HG02885 (cell line): ENCODE measurements at regions not wholly inside any gene's neighbourhood (a gene's known extent, or its start where the extent isn't known, plus 50 kb on each side); places are given as distances from the start of the nearest gene placed in this dataset.

Experiments
- ATAC-seq: cut with Tn5 transposase; IDR thresholded peaks from one replicate; pipeline ENCODE4 v1.9.1; 2021; ENCODE audit warnings: mild to moderate bottlenecking; ENCODE audit not compliant: unreplicated experiment, poor library complexity

DNA sequence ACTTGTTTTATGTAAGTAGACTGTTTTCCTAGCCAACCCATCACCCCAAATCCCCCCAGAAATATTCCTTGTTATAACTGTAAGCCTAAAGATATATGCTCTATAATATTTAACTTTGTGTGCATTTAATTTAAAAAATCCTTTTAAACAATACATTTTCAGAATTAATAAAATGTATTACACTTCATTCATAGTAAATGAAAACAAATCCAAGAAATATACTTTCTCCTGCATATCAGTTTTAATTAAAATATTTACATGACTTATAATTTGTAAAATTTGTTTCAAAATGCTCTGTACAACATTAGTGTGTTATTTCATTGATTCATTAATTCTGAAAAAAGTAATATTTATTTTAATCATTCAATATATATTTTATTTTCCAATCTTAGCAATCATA lies 669.1 kb upstream of the PCDH20 start:
- ATAC-seq = no peak

DNA sequence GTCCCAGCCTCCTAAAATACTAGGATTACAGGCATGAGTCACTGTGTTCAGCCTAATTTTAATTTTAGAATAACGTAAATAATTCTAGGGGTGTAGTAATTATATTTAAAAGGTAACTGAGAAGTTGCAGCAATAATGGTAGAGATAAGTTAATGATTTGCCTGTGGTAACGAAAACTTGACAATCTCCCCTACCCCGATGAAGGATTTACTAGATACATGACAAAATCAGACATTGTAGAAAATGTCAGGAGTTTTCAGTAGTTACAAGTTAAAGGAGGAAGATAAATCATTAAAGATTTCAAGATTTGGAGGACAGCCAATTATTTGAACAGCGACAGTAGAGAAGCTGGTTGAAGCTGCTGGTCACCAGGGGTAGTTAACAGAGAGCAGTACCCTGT lies 652.2 kb upstream of the PCDH20 start:
- no peak for ATAC-seq

DNA sequence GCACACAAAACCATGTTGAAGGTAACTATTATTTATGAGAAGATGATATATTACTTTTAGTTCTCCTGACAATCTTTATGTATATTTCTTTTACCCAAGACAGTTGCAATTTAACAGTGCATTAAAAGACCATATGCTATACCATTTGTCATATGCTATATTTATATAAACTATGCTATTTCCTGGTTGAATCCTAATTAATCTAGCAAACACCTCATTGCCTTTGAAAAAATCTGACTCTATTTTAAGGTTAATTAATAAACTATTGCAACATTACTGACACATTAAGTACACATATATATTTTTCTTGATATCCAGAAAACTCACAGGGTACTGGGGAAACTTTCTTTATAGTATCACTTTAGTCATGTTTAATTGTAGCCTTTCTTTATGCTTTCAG lies 649.4 kb upstream of the PCDH20 start:
- ATAC-seq = no peak

GRCh38 chr13:62061751-62062150 lies 646.1 kb upstream of the PCDH20 start:
- ATAC-seq = no peak

GRCh38 chr13:62060570-62060969 lies 644.9 kb upstream of the PCDH20 start:
- no peak for ATAC-seq

- ATAC-seq = no peak
Measured at GRCh38 chr13:62057286-62057685, 641.6 kb upstream of the PCDH20 start.

DNA sequence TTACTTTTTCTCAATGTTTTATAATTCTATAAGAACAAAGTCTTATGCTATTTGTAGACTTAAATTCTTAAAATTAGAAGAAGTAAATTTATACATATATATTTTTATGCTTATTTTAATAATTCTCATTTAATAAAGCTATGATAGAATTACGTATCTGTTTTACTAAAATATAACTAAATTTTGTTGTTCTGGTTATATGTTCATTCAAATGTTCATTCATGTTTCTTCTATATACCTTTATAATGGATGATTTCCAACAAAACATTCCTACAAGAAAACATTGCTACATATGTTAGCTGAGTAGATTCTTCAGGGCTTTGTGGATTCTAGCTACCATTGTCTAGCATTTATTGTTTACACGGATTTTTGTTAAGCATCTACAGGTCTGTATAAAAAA lies 634.3 kb upstream of the PCDH20 start:
- ATAC-seq = no peak

GRCh38 chr13:62046512-62046911 lies 630.9 kb upstream of the PCDH20 start:
- no peak for ATAC-seq

DNA sequence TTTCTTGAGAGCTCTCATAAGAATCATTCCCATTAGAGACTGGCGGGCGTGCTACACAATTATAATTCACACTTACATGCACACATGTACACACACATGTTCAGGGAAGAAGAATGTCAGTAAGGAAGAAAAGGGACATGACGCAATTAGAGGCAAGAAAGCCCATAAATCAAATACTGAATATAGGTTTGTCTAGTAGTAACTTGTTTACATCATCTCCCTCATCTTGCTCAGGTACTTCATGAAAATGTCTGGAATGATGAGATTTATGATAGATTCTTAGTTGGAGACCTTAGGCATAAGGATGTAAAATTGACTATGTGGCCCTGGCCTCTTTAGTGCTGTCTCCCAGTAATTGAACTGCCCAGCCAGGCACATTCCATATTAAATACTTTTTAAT lies 628.0 kb upstream of the PCDH20 start:
- ATAC-seq = no peak

GRCh38 chr13:62040806-62041205 lies 625.2 kb upstream of the PCDH20 start:
- no peak for ATAC-seq

DNA sequence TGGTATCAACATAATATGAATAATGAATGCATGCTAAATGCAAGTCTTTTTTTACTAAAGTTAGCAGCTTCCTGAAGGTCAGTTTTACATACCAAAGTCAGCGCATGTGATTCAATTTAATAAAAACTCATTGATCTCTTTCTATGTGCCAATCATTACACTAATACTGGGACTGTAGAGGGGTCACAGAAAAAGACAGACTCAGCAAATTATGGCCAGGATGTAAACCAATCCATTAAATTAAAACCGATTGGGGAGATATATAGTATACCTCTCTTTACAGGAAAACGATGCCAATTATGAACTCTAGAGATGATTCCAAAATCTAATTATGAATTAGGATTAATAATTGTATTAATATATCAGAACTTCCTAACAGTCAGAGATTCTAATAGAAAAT lies 624.4 kb upstream of the PCDH20 start:
- ATAC-seq = no peak

GRCh38 chr13:62038214-62038613 lies 622.6 kb upstream of the PCDH20 start:
- ATAC-seq = peak; percentile 77

DNA sequence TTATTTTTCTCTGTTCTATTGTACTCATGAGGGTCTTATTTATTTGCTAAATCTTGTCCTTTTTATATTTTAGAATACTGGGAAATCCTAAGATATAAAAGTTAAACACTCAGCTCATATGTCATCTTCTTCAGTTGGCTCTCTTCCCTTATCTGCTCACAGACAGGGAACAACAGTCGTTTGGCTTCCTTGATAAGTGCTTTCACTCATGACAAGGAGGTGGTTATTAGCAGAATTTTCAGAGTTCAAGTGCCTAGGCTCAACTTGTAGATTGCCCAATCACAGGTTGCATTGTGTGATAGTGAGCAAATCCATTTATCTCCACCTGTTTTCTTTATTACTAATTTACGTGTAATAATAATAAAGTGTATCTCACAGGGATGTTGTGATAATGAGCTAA lies 620.3 kb upstream of the PCDH20 start:
- ATAC-seq = no peak

DNA sequence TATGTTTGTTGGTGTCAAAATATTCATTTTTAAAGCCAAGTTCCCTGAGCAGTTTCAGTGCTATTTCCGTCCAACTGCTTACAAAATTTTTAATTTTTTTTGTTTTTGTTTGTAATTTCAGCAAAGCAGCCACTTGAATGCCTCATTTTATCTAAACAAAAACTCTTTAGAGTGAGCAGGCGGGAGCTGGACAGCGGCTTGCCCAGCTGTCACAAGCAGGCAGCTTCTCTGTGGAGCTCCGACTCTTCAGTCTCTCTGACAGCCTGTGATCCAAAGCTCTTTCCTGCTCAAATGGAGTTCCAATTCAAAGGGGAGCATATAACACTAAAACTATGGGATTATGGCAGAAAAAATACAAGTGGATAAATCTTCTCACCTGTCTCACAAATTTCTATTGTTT lies 618.3 kb upstream of the PCDH20 start:
- ATAC-seq = no peak

GRCh38 chr13:62022369-62022768 lies 606.7 kb upstream of the PCDH20 start:
- no peak for ATAC-seq

DNA sequence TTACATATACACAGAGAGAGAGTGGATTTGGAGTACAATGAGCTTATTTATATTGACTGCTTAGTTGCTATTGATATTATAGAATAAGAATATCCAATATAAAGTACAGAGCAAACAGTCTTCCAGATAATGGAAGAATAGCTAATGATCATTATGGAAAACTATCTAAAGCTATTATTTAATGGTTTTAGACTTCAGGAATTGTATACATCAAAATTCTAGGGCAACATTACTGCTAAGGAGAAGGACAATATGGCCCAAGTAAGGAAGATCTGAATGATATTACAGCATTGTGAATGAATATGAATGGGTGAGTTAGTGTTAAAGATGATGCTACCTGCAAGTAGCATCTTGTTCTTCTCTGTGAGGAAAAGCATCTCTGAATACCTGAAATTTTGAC lies 604.2 kb upstream of the PCDH20 start:
- ATAC-seq = no peak

DNA sequence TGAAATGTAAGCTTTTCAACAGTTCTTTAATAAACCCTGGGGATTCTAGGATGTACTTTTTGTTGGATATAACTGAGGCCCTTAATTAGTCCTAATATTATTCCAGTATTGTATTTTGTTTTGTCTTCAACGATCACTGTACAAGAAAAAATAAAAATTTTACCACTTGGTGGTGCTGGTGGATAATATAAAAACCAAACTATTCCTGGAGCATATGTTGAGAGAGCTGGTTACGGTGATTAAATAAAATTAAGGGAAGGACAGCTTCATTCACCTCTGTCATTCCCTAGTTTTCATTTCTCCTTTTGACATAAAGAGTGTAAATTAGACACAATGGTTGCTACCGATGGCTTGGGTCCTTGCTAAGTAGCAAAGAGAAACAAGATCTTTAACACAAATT lies 598.6 kb upstream of the PCDH20 start:
- no peak for ATAC-seq

GRCh38 chr13:62003452-62003851 lies 587.8 kb upstream of the PCDH20 start:
- no peak for ATAC-seq

GRCh38 chr13:61994174-61994573 lies 578.5 kb upstream of the PCDH20 start:
- ATAC-seq = no peak

DNA sequence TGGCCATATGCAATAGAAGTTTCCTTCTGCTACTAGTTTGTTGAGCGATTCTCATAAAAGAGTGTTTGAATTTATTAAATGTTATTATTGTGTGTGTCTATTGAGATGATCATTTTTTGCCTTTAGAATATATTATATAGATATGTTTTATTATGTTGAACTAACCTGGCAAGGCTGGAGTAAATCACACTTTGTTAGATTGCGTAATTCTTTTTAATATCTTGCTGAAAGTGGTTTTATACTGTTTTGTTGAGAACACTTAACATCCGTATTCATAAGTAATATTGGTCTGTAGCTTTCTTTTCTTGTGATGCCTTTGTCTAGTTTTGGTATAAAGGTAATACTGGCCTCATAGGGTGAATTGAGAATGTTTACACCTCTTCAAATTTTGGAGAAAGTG lies 574.3 kb upstream of the PCDH20 start:
- no peak for ATAC-seq

DNA sequence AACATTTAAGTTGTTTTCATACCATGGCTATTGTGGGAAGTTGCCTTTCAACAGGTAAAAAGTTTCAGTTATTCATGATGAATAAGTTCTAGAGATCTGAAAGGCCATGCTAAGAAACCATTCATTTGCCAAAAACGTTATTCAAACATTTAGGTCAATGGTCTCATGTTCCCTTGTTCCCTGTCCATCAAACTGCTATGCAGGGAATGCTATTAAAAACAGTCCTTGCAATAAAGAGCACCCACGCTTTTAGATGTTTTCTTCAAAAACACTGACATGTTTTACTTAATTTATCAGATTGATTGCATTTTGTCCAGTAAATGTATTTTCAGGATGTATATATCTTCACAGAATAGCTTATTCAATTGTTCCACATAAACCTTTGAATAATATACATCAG lies 573.2 kb upstream of the PCDH20 start:
- ATAC-seq = no peak

- ATAC-seq = no peak
Measured at GRCh38 chr13:61975001-61975400, 559.4 kb upstream of the PCDH20 start.

DNA sequence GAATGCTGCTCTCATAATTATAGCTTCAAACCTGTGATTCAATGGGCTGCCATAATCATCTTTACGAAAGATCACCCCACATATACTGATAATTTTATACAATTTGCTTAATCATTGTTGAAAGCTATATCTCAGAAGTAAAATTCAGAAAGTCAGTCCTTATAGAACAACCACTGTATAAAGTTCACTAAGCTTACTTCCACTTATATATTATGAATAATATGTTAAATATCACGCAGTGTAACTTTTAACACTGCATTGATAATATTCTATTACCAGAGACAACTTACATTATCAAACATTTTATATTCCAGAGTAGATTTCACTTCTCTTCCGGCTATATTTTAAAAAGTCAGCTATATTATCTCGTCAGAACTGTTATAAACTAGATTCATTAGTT lies 550.1 kb upstream of the PCDH20 start:
- ATAC-seq = no peak
